CD14-positive monocyte (primary cell): ENCODE measurements at regions not wholly inside any gene's neighbourhood (a gene's known extent, or its start where the extent isn't known, plus 50 kb on each side); places are given as distances from the start of the nearest gene placed in this dataset.

ENCODE experiments used
- DNase-seq, 3 donors: peaks; one replicate each; pipeline ENCODE4 v3.0.0-alpha.2; 2011 to 2022
- H2AFZ ChIP-seq: 2 replicates; pipeline ENCODE4 v1.6.0; 2012; ENCODE audit warnings: mild to moderate bottlenecking, low read depth, low read length, inconsistent platforms; ENCODE audit not compliant: insufficient read depth, poor library complexity, severe bottlenecking
- H3K27ac ChIP-seq, 2 donors: 1 replicate in 1 of 2; 2 replicates in 1 of 2; pipeline ENCODE4 v1.5.1; 2012 to 2013; ENCODE audit warnings: low read length in 2 of 2, control low read depth in 1 of 2, inconsistent platforms in 1 of 2, low read depth in 1 of 2, mild to moderate bottlenecking in 1 of 2
- H3K27me3 ChIP-seq, 2 donors: one replicate each; pipeline versions ENCODE4 v1.6.0 to v1.6.1; 2011 to 2013; ENCODE audit warnings: low read length in 2 of 2; ENCODE audit not compliant: control insufficient read depth in 2 of 2, insufficient read depth in 2 of 2
- H3K36me3 ChIP-seq, 2 donors: replicated peaks in 1 of 2; 1 replicate in 1 of 2; 2 replicates in 1 of 2; pipeline versions ENCODE4 v1.5.1 to v1.6.1; 2012 to 2013; ENCODE audit warnings: low read length in 2 of 2, control low read depth in 1 of 2, inconsistent platforms in 1 of 2, mild to moderate bottlenecking in 1 of 2; ENCODE audit not compliant: insufficient read depth in 2 of 2, control insufficient read depth in 1 of 2
- H3K4me1 ChIP-seq, 2 donors: 1 replicate in 1 of 2; 2 replicates in 1 of 2; pipeline versions ENCODE4 v1.5.1 to v1.6.1; 2012 to 2013; ENCODE audit warnings: low read length in 2 of 2, control low read depth in 1 of 2, inconsistent platforms in 1 of 2, mild to moderate bottlenecking in 1 of 2, moderate library complexity in 1 of 2; ENCODE audit not compliant: insufficient read depth in 2 of 2, control insufficient read depth in 1 of 2
- H3K4me2 ChIP-seq: replicated peaks from 2 replicates; pipeline ENCODE3; 2012; ENCODE audit warnings: low read length, moderate library complexity, mild to moderate bottlenecking; ENCODE audit not compliant: poor library complexity, severe bottlenecking; ENCODE audit errors: extremely low read depth
- H3K4me3 ChIP-seq, 3 experiments: fragments of 200-600 bp in 1 of 3; sonication (generic) in 1 of 3; replicated peaks in 1 of 3; 1 replicate in 2 of 3; 2 replicates in 1 of 3; pipeline ENCODE4 v1.5.1; 2011 to 2013; ENCODE audit warnings: low read length in 3 of 3, mild to moderate bottlenecking in 3 of 3, control low read depth in 2 of 3, low read depth in 2 of 3, inconsistent platforms in 1 of 3, moderate library complexity in 1 of 3
- H3K79me2 ChIP-seq: 2 replicates; pipeline ENCODE4 v1.6.0; 2012; ENCODE audit warnings: mild to moderate bottlenecking, control low read depth, inconsistent platforms, low read length, moderate library complexity; ENCODE audit not compliant: insufficient read depth
- H3K9ac ChIP-seq: 2 replicates; pipeline ENCODE4 v1.6.0; 2017; ENCODE audit warnings: low read length, mild to moderate bottlenecking; ENCODE audit not compliant: insufficient read depth, poor library complexity, severe bottlenecking
- H3K9me3 ChIP-seq, 2 donors: replicated peaks in 1 of 2; 1 replicate in 1 of 2; 2 replicates in 1 of 2; pipeline versions ENCODE4 v1.5.1 to v1.6.1; 2012 to 2013; ENCODE audit warnings: low read length in 2 of 2, control low read depth in 1 of 2; ENCODE audit not compliant: control insufficient read depth in 1 of 2, insufficient read depth in 1 of 2
- H4K20me1 ChIP-seq: 2 replicates; pipeline ENCODE4 v1.6.0; 2012; ENCODE audit warnings: mild to moderate bottlenecking, low read length, control low read depth, moderate library complexity; ENCODE audit not compliant: insufficient read depth
- H3K27ac Mint-ChIP-seq, 7 donors: one replicate each; pipeline ENCODE4 v1.8.0; 2020; ENCODE audit warnings: mild to moderate bottlenecking in 7 of 7, mixed read lengths in 7 of 7, moderate library complexity in 6 of 7, inconsistent platforms in 2 of 7
- H3K27me3 Mint-ChIP-seq, 3 donors: one replicate each; pipeline ENCODE4 v1.8.0; 2021 to 2022; ENCODE audit warnings: low read depth in 3 of 3, mild to moderate bottlenecking in 3 of 3, mixed read lengths in 3 of 3, moderate library complexity in 3 of 3, inconsistent platforms in 1 of 3
- H3K36me3 Mint-ChIP-seq, 2 donors: one replicate each; pipeline ENCODE4 v1.8.0; 2020; ENCODE audit warnings: mixed read lengths in 2 of 2, inconsistent platforms in 1 of 2, mild to moderate bottlenecking in 1 of 2
- H3K4me1 Mint-ChIP-seq: one replicate; pipeline ENCODE4 v1.8.0; 2020; ENCODE audit warnings: mild to moderate bottlenecking, mixed read lengths
- H3K4me3 Mint-ChIP-seq, 2 donors: one replicate each; pipeline ENCODE4 v1.8.0; 2020; ENCODE audit warnings: mild to moderate bottlenecking in 2 of 2, mixed read lengths in 2 of 2, moderate library complexity in 1 of 2
- H3K9me3 Mint-ChIP-seq, 7 donors: one replicate each; pipeline ENCODE4 v1.8.0; 2020 to 2022; ENCODE audit warnings: mixed read lengths in 7 of 7, mild to moderate bottlenecking in 6 of 7, moderate library complexity in 6 of 7, inconsistent platforms in 2 of 7
- WGBS: methylation state at CpG from one replicate; pipeline ENCODE4 v1.1.5; 2013; ENCODE audit warnings: missing lambda C conversion rate; ENCODE audit not compliant: insufficient coverage; 5-methylcytosine and 5-hydroxymethylcytosine counted together
- intact Hi-C, 2 donors: fragments of 100-400 bp; cut with micrococcal nuclease; formaldehyde crosslinking; loops; one replicate each; pipeline versions ENCODE4 v1.15.0 to v1.15.1; 2023
- TF ChIP-seq, protein P1 (sequence below): fragments of 200-600 bp; IDR thresholded peaks from one replicate; pipeline ENCODE4 v1.8.0; 2022; ENCODE audit warnings: antibody characterized with exemption, mild to moderate bottlenecking

DNA sequence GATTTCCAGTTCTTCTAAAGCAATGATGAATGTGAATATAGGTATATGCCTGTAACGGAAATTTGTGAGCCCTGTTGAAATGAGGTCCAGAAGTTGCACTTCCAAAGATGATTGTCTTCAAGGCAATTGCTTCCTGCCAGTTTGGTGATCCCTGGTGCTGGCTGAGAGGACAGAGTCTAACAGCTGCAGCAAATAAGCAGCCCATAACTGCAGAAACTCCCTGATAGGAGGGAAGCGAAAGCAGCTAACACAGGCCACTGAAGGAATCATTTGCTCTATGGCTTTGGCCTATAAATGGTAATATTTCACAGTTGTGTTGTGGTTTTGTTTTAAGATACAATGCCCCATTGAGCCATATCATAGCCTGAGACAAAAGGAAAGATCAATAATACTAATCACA lies 451.5 kb upstream of the MIR17HG start:
- no peak overlapping the region for H3K4me3 ChIP-seq
- H3K9ac ChIP-seq: no peak overlapping the region
- no peak for DNase-seq
- no peaks in the 10 kb centered on the region for H3K36me3 Mint-ChIP-seq
- H3K36me3 ChIP-seq: no peaks in the 10 kb centered on the region
- no peak overlapping the region for H3K4me2 ChIP-seq
- intact Hi-C loops: no loop called here
- no peaks in the 10 kb centered on the region for H3K27me3 Mint-ChIP-seq
- H3K79me2 ChIP-seq: no peaks in the 10 kb centered on the region
- no peaks in the 10 kb centered on the region for H3K4me1 Mint-ChIP-seq
- H2AFZ ChIP-seq: no peak overlapping the region
- TF ChIP-seq, protein P1, sequence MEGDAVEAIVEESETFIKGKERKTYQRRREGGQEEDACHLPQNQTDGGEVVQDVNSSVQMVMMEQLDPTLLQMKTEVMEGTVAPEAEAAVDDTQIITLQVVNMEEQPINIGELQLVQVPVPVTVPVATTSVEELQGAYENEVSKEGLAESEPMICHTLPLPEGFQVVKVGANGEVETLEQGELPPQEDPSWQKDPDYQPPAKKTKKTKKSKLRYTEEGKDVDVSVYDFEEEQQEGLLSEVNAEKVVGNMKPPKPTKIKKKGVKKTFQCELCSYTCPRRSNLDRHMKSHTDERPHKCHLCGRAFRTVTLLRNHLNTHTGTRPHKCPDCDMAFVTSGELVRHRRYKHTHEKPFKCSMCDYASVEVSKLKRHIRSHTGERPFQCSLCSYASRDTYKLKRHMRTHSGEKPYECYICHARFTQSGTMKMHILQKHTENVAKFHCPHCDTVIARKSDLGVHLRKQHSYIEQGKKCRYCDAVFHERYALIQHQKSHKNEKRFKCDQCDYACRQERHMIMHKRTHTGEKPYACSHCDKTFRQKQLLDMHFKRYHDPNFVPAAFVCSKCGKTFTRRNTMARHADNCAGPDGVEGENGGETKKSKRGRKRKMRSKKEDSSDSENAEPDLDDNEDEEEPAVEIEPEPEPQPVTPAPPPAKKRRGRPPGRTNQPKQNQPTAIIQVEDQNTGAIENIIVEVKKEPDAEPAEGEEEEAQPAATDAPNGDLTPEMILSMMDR: no peak
- no peaks in the 10 kb centered on the region for H4K20me1 ChIP-seq
- 80% methylated on average over 1 of the region's 2 CpGs for WGBS
- no peaks in the 10 kb centered on the region for H3K4me1 ChIP-seq
- no peak overlapping the region for H3K27ac ChIP-seq
- peaks cover 0 to 10% of the 10 kb centered on the region in 2 donors for H3K9me3 ChIP-seq
- no peak overlapping the region for H3K27ac Mint-ChIP-seq
- no peaks in the 10 kb centered on the region for H3K27me3 ChIP-seq
- peaks cover 0 to 12% (median 7%) of the 10 kb centered on the region in 7 donors for H3K9me3 Mint-ChIP-seq
- no peak overlapping the region for H3K4me3 Mint-ChIP-seq

DNA sequence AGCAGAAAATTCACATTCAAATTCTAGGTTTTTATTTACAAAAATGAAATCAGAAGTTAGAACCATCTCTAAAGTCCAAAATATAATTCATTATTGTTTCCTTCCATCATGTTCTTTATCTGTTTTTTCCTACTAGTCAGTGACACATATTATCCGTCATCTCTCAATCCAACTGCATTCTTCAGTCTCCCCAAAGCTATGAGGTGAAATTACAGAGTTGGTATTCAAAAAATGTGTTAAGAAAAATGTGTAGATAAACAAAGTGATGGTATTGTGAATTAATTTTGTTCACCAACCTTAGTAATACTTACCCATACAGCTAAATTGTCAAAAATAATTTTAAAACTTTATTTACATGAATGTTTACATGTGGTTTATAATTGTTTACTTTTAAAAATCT lies 448.7 kb upstream of the MIR17HG start:
- H3K36me3 Mint-ChIP-seq: no peaks in the 10 kb centered on the region
- no peak overlapping the region for H3K27ac Mint-ChIP-seq
- Histone ChIP-seq H3K9me3 (no peaks in the 10 kb centered on the region), H3K4me2 (no peak overlapping the region), H3K27me3 (no peaks in the 10 kb centered on the region), H3K4me3 (no peak overlapping the region), H2AFZ (no peak overlapping the region), H3K27ac (no peak overlapping the region), H3K4me1 (no peaks in the 10 kb centered on the region), H3K79me2 (no peaks in the 10 kb centered on the region), H4K20me1 (no peaks in the 10 kb centered on the region), H3K9ac (no peak overlapping the region), H3K36me3 (no peaks in the 10 kb centered on the region)
- TF ChIP-seq, protein P1: no peak
- H3K4me1 Mint-ChIP-seq: no peaks in the 10 kb centered on the region
- H3K9me3 Mint-ChIP-seq: peaks cover 0 to 2% (median 0%) of the 10 kb centered on the region in 7 donors
- no peak overlapping the region for H3K4me3 Mint-ChIP-seq
- no peak for DNase-seq
- peaks cover 0 to 4% (median 0%) of the 10 kb centered on the region in 3 donors for H3K27me3 Mint-ChIP-seq
- intact Hi-C loops: no loop called here
- no CpG with 5 or more reads among the region's 1 CpG for WGBS
